ENCODE measurements at regions not wholly inside any gene's neighbourhood (a gene's known extent, or its start where the extent isn't known, plus 50 kb on each side); places are given as distances from the start of the nearest gene placed in this dataset.

DNA sequence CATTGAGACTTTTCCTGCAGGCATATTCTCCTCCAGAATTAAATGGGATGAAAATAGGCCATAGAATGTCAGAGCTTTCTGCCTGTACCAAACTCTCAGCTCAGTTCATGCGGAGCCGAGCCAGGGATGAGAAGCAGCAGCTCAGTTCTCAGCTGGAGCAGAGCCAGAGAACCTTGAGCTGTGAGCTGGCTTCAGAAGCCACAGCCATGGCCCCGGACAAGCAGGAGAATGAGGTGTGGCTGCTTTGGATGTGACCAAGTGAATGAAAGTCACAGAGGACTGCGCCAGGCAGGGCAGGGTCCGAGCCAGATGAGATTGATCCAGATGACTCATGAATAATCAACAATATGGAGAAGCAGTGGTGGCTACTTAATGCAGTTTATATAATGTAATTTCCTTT lies 633.8 kb downstream of the NCAM2 start:
- TF ChIP-seq, protein P1, sequence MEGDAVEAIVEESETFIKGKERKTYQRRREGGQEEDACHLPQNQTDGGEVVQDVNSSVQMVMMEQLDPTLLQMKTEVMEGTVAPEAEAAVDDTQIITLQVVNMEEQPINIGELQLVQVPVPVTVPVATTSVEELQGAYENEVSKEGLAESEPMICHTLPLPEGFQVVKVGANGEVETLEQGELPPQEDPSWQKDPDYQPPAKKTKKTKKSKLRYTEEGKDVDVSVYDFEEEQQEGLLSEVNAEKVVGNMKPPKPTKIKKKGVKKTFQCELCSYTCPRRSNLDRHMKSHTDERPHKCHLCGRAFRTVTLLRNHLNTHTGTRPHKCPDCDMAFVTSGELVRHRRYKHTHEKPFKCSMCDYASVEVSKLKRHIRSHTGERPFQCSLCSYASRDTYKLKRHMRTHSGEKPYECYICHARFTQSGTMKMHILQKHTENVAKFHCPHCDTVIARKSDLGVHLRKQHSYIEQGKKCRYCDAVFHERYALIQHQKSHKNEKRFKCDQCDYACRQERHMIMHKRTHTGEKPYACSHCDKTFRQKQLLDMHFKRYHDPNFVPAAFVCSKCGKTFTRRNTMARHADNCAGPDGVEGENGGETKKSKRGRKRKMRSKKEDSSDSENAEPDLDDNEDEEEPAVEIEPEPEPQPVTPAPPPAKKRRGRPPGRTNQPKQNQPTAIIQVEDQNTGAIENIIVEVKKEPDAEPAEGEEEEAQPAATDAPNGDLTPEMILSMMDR (IDR thresholded peaks at IDR 0.05), result no peak
- TF ChIP-seq EZH2phosphoT487 (IDR thresholded peaks at IDR 0.05) (no peak), EZH2 (IDR thresholded peaks at IDR 0.05) (no peak)

All from neural progenitor cell (in vitro differentiated cells).